Embryonic facial prominence (tissue), 1 donor: ENCODE measurements at regions not wholly inside any gene's neighbourhood (a gene's known extent, or its start where the extent isn't known, plus 50 kb on each side); places are given as distances from the start of the nearest gene placed in this dataset.
"Not testable (repeated sequence)": the region's sequence is repeated elsewhere in the genome, so short reads cannot be mapped to it uniquely, and the experiment has no call there.

Source experiments
- DNase-seq: peaks from one replicate; pipeline ENCODE4 v3.0.0-alpha.2; 2016; ENCODE audit errors: extremely low spot score

DNA sequence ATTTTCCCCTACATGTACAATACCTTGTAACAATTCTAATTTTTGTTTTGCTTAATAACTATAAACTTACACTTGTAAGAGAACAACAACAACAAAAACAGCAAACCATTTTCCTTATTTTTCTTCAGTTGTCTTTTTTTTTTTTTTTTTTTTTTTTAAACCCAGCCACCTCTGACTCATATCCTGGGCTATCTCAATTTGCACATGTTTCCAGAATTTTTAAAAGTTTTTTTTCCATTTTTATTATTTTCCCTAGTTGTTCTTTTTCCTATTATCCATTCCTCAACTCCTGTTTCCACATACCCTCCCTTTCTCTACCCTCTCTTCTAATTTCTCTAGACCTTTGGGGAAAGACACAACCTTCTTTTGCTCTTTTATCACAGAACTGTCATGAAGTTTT, 112.5 kb downstream of the EFEMP1 start:
- no peak for DNase-seq

GRCh38 chr2:55810622-55811020, 113.0 kb downstream of the EFEMP1 start:
- no peak for DNase-seq

DNA sequence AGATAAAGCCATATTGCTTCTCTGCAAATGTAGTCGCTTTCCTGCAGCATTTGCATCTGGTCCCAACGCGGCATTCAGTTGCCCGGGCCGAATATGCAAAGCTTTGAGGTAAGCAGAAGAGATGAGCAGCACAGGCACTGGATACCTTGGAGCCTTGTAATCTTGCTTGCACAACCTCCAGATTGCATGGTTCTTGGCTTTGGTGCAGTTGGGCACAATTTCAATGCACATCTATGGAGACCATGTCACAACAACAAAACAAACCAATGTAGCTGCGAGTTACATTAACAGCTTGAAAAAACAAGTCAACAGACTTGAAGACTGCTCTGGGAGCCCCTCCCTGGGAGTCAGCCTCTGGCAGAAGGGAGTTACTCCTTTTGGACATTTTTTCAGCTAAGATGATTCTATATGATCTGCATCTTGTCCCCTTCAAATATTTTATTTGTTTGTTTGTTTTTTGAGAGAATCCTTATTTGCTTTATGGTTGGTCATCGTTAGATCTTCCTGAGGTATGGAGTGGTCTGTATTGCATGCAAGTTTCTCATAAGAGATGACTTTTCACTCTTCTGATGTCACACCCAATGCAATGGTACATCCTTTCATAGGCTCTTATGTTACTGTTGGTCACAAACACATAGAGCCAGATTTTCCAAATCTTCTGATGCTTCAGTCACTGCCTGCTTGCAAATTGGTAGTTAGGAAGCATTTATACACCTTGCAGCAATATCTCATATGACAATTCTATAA, 113.5 kb downstream of the EFEMP1 start:
- DNase-seq = no peak

DNA sequence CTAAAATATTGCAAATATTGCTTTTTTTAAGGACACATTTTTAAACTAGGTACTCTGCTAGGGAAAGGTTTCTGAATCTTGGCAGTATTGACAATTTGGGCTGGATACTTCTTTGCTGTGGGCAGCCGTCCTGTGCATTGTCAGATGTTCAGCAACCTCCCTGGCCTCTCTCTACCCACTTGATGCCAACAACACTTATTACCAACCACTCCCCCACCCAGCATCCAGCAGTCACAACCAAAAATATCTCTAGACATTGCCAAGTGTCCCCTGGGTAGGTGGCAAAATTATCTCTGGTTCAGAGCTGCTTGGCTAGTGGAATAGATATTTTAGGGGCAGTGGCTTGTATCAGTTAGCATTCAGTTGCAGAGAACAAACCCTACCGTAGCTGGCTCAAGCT, 114.3 kb upstream of the PNPT1 start:
- DNase-seq = no peak

- DNase-seq = no peak
Observed at GRCh38 chr2:55805686-55806085, 112.0 kb upstream of the PNPT1 start.

- no peak for DNase-seq
Observed at GRCh38 chr2:55804535-55804934, 110.9 kb upstream of the PNPT1 start.

DNA sequence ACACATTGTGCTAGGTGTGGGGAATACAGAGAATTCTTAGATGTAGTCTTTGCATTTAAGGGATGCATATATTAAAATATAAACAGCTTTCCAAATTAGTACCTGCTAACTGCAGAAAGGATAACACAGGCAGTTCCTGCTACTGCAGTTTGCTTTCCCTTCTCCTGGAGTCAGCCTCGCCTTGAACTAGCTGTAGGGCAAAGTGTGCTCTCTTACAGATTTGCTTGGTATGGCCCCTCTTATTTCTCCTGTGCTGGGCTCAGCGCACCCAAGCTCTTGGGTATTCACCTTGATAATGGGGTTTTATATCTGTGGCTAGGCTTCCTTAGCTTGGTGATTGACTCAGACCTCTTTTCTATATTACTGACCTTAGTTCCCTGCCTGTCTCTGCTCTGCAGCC, 108.4 kb upstream of the PNPT1 start:
- no peak for DNase-seq

- DNase-seq = no peak
Observed at GRCh38 chr2:55801436-55801835, 107.8 kb upstream of the PNPT1 start.

- DNase-seq = not testable (repeated sequence)
Observed at GRCh38 chr2:55799624-55800023, 106.0 kb upstream of the PNPT1 start.

GRCh38 chr2:55796121-55796520, 102.5 kb upstream of the PNPT1 start:
- DNase-seq = no peak

GRCh38 chr2:55793602-55794001, 100.0 kb upstream of the PNPT1 start:
- DNase-seq = not testable (repeated sequence)

DNA sequence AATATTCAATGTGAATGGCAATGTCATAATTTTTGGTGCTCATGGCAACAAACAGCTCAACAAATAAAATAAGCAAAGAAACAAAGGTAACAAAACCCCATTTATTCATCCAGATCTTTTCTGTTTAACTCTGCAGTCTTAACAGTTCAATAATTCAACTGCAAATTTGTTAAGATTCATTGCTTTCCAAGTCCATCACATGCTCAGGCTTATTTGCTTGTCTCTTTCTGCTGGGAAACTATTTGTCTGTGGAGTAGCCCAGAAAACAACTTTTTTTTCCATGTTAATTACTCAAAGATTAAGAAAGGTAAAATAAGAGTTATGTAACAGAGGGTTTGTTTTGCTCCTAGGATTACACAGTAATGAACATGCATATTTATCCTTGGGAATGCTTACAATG, 92.6 kb upstream of the PNPT1 start:
- no peak for DNase-seq

GRCh38 chr2:55783751-55784150, 90.1 kb upstream of the PNPT1 start:
- not testable (repeated sequence) for DNase-seq

DNA sequence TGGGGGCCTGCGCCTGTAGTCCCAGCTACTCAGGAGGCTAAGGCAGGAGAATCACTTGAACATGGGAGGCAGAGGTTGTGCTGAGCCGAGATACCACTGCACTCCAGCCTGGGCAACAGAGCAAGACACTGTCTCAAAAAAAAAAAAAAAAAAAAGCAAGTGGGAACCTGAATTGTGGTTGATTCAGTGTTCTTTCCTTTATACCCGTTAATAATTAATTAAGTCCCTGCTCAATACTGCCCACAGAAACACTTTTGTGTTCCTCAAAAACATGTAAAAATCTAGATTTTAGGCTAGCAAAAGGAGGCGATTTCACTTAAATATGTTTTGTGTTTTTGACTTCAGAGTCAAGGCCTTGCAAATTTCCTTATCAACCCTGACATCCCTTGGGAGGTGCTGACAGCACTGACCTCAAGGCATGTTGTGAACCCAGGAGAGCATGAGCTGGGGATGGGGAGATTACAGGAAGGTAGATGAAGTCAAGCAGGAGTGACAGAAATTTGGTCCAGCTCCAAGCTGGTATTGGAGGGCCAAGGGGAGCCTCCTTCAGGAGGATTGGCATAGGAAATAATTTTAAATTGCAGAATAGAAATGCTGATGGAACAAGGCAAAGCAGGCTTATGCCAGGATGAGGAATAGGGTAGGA, 89.0 kb upstream of the PNPT1 start:
- no peak for DNase-seq

DNA sequence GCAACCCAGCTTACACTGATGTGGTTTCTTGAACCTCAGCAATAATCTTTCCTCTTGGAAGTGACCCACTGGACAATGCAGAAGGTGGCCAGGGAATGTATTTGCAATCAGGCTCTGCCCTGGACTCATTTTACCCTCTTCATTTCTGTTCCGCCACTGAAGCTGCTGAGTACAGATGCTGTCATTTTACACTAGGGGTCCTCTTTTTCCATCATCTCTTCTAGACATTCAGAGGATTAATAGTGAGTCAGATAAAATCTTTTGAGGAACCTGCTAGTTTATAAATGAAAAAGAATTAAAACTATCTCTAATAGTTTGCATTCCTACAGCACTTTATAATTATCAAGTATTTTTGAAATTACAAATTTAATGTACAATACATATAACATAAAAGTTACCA, 87.9 kb upstream of the PNPT1 start:
- no peak for DNase-seq

DNA sequence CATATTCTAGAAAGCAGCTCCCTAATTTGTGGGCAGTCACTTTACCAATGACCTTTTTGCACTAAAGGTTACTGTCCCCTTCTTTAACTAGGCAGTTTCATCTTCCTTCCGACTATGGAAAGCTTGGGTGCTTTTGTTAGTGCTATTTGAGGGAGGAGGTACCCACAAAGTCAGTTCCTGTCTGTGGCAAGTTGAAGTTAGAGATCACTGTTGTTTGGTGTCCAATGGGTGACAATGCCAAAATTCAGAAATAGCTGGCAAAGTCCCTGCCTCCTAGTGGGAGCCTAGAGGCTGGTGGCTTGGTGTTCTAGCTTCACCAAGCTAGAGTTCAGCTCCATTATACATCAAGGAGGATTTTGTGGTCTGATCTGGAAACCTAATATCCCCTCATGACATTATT, 87.1 kb upstream of the PNPT1 start:
- no peak for DNase-seq

GRCh38 chr2:55779459-55780421, 86.1 kb upstream of the PNPT1 start:
- DNase-seq = no peak

DNA sequence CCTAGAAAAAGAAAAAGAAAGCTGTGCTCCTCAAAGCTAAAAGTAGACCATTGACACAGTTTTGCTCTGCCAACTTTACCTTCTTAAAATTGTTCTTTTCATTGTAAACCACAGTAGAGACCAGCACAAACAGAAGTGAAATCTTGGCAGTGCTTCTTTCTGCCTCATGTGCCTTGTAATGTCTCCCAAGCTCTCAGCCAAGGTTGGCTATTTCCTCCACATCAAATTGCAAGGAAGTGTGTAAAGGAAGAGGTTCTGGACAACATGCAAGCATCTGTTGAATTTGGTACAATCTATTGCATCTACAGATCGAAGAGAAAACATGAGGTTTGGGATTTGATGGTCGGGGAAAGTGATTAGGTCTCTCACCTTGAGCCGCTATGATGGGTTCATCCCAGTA, 83.3 kb upstream of the PNPT1 start:
- no peak for DNase-seq

DNA sequence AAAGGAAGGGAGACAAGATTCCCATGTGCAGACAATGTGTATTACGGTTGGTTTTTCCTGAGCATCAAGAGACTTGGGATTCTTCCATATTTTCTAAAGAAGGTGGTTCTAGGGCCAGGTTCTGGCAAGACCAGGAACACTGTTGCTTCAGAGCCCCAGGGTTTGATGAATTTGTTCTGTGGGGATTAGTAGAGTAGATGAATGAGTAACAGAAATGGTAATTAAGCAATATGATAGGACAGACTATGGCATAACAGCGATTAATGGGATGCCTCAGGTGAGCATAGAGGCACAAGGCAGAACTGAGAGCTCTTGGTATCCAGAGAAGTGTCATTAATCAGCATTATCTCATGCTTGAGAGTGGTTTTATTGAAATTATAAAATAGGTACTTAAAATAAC, 82.8 kb upstream of the PNPT1 start:
- no peak for DNase-seq

- no peak for DNase-seq
Observed at GRCh38 chr2:55775828-55776227, 82.2 kb upstream of the PNPT1 start.

- DNase-seq = not testable (repeated sequence)
Observed at GRCh38 chr2:55773651-55774050, 80.0 kb upstream of the PNPT1 start.
